ENCODE measurements at regions not wholly inside any gene's neighbourhood (a gene's known extent, or its start where the extent isn't known, plus 50 kb on each side); places are given as distances from the start of the nearest gene placed in this dataset.

- no peak for DNase-seq
Measured at GRCh38 chr22:47394504-47395440, 632.3 kb downstream of the TBC1D22A start.

- DNase-seq: no peak
Measured at GRCh38 chr22:47393191-47393590, 630.7 kb downstream of the TBC1D22A start.

- DNase-seq: no peak
Measured at GRCh38 chr22:47392729-47393128, 630.3 kb downstream of the TBC1D22A start.

GRCh38 chr22:47392054-47392347 is 629.6 kb downstream of the TBC1D22A start:
- DNase-seq: no peak

- DNase-seq: no peak
Measured at GRCh38 chr22:47391169-47392053, 629.0 kb downstream of the TBC1D22A start.

- no peak for DNase-seq
Measured at GRCh38 chr22:47390026-47390970, 627.8 kb downstream of the TBC1D22A start.

GRCh38 chr22:47389201-47389600 is 626.8 kb downstream of the TBC1D22A start:
- DNase-seq: no peak

- no peak for DNase-seq
Measured at GRCh38 chr22:47388778-47389177, 626.3 kb downstream of the TBC1D22A start.

- DNase-seq: no peak
Measured at GRCh38 chr22:47388331-47388730, 625.9 kb downstream of the TBC1D22A start.

GRCh38 chr22:47386812-47387510 is 624.5 kb downstream of the TBC1D22A start:
- no peak for DNase-seq

- DNase-seq: no peak
Measured at GRCh38 chr22:47384977-47385376, 622.5 kb downstream of the TBC1D22A start.

- DNase-seq: no peak
Measured at GRCh38 chr22:47382164-47382890, 619.9 kb downstream of the TBC1D22A start.

- DNase-seq: no peak
Measured at GRCh38 chr22:47381240-47381639, 618.8 kb downstream of the TBC1D22A start.

- DNase-seq: no peak
Measured at GRCh38 chr22:47380692-47381091, 618.2 kb downstream of the TBC1D22A start.

GRCh38 chr22:47379037-47379436 is 616.6 kb downstream of the TBC1D22A start:
- DNase-seq: no peak

GRCh38 chr22:47377926-47378560 is 615.6 kb downstream of the TBC1D22A start:
- no peak for DNase-seq

GRCh38 chr22:47376901-47377505 is 614.6 kb downstream of the TBC1D22A start:
- DNase-seq: no peak

GRCh38 chr22:47376322-47376700 is 613.9 kb downstream of the TBC1D22A start:
- DNase-seq: no peak

GRCh38 chr22:47375621-47376321 is 613.3 kb downstream of the TBC1D22A start:
- DNase-seq: no peak

Data from NCI-H187 (cell line).